Neural progenitor cell (in vitro differentiated cells): ENCODE measurements at regions not wholly inside any gene's neighbourhood (a gene's known extent, or its start where the extent isn't known, plus 50 kb on each side); places are given as distances from the start of the nearest gene placed in this dataset.

Source experiments
- EZH2 ChIP-seq: fragments of 200-600 bp; sonication (generic); IDR thresholded peaks from 2 replicates; pipeline ENCODE4 v1.6.1; 2017; ENCODE audit warnings: antibody characterized with exemption, mild to moderate bottlenecking, moderate library complexity
- EZH2phosphoT487 ChIP-seq: fragments of 200-600 bp; sonication (generic); IDR thresholded peaks from 2 replicates; pipeline ENCODE4 v1.6.1; 2017; ENCODE audit warnings: antibody characterized with exemption
- TF ChIP-seq, protein P1 (sequence below): fragments of 200-600 bp; sonication (generic); IDR thresholded peaks from 2 replicates; pipeline ENCODE4 v1.5.1; 2017; ENCODE audit warnings: antibody characterized with exemption, mild to moderate bottlenecking

DNA sequence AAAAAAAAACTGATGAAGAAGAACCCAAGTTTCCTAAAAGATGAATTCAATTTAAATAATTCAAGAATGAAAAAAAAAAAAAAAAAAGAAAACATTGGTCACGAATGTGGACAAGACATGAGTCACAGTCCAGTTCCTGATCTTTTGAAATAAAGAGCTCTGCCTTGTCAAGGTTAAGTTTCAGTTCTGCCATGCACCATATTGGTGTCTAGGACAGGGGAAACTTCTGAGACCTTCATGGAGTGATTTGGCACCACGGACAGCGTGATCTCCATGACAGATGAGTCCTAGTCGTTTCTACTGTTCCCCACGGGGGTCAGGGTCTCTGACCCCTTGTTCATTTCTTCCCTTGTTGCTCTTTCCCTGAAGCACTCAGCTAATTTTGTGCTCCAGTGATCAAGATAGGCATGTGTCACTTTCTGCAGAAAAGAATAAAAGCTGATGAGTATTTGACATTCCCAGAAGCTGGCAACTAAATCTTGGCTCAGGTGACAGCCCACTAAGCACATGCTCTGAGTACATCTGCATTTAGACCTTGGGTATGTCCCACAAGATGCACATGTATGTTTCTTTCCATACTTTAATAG, 1159.7 kb downstream of the BCL11B start:
- TF ChIP-seq, protein P1, sequence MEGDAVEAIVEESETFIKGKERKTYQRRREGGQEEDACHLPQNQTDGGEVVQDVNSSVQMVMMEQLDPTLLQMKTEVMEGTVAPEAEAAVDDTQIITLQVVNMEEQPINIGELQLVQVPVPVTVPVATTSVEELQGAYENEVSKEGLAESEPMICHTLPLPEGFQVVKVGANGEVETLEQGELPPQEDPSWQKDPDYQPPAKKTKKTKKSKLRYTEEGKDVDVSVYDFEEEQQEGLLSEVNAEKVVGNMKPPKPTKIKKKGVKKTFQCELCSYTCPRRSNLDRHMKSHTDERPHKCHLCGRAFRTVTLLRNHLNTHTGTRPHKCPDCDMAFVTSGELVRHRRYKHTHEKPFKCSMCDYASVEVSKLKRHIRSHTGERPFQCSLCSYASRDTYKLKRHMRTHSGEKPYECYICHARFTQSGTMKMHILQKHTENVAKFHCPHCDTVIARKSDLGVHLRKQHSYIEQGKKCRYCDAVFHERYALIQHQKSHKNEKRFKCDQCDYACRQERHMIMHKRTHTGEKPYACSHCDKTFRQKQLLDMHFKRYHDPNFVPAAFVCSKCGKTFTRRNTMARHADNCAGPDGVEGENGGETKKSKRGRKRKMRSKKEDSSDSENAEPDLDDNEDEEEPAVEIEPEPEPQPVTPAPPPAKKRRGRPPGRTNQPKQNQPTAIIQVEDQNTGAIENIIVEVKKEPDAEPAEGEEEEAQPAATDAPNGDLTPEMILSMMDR, result no peak
- TF ChIP-seq EZH2phosphoT487 (no peak), EZH2 (no peak)
